GM19455 (cell line): ENCODE measurements at regions not wholly inside any gene's neighbourhood (a gene's known extent, or its start where the extent isn't known, plus 50 kb on each side); places are given as distances from the start of the nearest gene placed in this dataset.
"Not testable (repeated sequence)": the region's sequence is repeated elsewhere in the genome, so short reads cannot be mapped to it uniquely, and the experiment has no call there.

Source experiments
- ATAC-seq: cut with Tn5 transposase; IDR thresholded peaks from one replicate; pipeline ENCODE4 v1.9.1; 2021; ENCODE audit not compliant: unreplicated experiment

- ATAC-seq, result no peak
Observed at GRCh38 chr5:102049517-102049916, 246.6 kb downstream of the SLCO4C1 start.

GRCh38 chr5:102048940-102049339 lies 247.1 kb downstream of the SLCO4C1 start:
- ATAC-seq, result no peak

GRCh38 chr5:102047073-102047472 lies 249.0 kb downstream of the SLCO4C1 start:
- not testable (repeated sequence) for ATAC-seq

- no peak for ATAC-seq
Observed at GRCh38 chr5:102040326-102040725, 255.8 kb downstream of the SLCO4C1 start.

- no peak for ATAC-seq
Observed at GRCh38 chr5:102036927-102037326, 259.2 kb downstream of the SLCO4C1 start.

GRCh38 chr5:102031711-102032110 lies 264.4 kb downstream of the SLCO4C1 start:
- no peak for ATAC-seq

- no peak for ATAC-seq
Observed at GRCh38 chr5:102018690-102019089, 277.4 kb downstream of the SLCO4C1 start.

- ATAC-seq, result no peak
Observed at GRCh38 chr5:102018279-102018678, 277.8 kb downstream of the SLCO4C1 start.

GRCh38 chr5:102014371-102014770 lies 281.7 kb downstream of the SLCO4C1 start:
- ATAC-seq, result no peak

GRCh38 chr5:102010644-102011043 lies 285.4 kb downstream of the SLCO4C1 start:
- ATAC-seq, result no peak

- ATAC-seq, result no peak
Observed at GRCh38 chr5:101997235-101997634, 298.8 kb downstream of the SLCO4C1 start.

- no peak for ATAC-seq
Observed at GRCh38 chr5:101995585-101995984, 300.5 kb downstream of the SLCO4C1 start.

- ATAC-seq, result no peak
Observed at GRCh38 chr5:101991486-101991885, 304.6 kb downstream of the SLCO4C1 start.

GRCh38 chr5:101989659-101990058 lies 306.4 kb downstream of the SLCO4C1 start:
- ATAC-seq, result no peak

- ATAC-seq, result peak; percentile 93
Observed at GRCh38 chr5:101977729-101978345, 318.2 kb downstream of the SLCO4C1 start.

- no peak for ATAC-seq
Observed at GRCh38 chr5:101976933-101977332, 319.2 kb downstream of the SLCO4C1 start.

GRCh38 chr5:101969742-101970141 lies 326.3 kb downstream of the SLCO4C1 start:
- no peak for ATAC-seq

- ATAC-seq, result no peak
Observed at GRCh38 chr5:101966476-101966875, 329.6 kb downstream of the SLCO4C1 start.

- ATAC-seq, result no peak
Observed at GRCh38 chr5:101955891-101956290, 340.2 kb downstream of the SLCO4C1 start.

- ATAC-seq, result no peak
Observed at GRCh38 chr5:101950019-101950418, 346.1 kb downstream of the SLCO4C1 start.

GRCh38 chr5:101948615-101949014 lies 347.5 kb downstream of the SLCO4C1 start:
- no peak for ATAC-seq

GRCh38 chr5:101943784-101944183 lies 352.3 kb downstream of the SLCO4C1 start:
- no peak for ATAC-seq

GRCh38 chr5:101942321-101942882 lies 353.7 kb downstream of the SLCO4C1 start:
- ATAC-seq, result peak; percentile 81
